ENCODE measurements at regions not wholly inside any gene's neighbourhood (a gene's known extent, or its start where the extent isn't known, plus 50 kb on each side); places are given as distances from the start of the nearest gene placed in this dataset.

DNA sequence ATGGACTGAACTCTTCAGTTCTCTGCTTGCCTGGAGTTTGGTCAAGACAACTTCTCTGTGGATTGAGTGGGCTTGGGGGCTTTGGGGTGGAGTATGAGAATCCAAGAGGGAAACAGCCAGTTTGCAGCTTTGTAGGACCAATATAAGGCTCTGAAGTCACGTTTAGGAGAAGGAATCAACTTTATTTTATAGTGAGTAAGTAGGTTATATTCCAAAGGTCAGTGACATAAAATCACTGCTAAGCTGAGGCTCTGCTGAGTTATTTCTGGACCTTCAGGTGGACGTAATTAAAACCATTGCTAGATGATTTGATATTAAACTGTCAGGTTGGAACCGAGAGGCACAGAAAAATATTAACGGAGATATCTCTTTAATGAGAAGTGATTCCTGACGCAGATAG is 514.4 kb downstream of the DMAC1 start:
- TF ChIP-seq, protein P1, sequence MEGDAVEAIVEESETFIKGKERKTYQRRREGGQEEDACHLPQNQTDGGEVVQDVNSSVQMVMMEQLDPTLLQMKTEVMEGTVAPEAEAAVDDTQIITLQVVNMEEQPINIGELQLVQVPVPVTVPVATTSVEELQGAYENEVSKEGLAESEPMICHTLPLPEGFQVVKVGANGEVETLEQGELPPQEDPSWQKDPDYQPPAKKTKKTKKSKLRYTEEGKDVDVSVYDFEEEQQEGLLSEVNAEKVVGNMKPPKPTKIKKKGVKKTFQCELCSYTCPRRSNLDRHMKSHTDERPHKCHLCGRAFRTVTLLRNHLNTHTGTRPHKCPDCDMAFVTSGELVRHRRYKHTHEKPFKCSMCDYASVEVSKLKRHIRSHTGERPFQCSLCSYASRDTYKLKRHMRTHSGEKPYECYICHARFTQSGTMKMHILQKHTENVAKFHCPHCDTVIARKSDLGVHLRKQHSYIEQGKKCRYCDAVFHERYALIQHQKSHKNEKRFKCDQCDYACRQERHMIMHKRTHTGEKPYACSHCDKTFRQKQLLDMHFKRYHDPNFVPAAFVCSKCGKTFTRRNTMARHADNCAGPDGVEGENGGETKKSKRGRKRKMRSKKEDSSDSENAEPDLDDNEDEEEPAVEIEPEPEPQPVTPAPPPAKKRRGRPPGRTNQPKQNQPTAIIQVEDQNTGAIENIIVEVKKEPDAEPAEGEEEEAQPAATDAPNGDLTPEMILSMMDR (IDR thresholded peaks at IDR 0.05; ENCODE audit: low read depth, low read length) = no peak
- TF ChIP-seq EZH2phosphoT487 (IDR thresholded peaks at IDR 0.05; ENCODE audit: low read depth) = no peak

Data from OCI-LY3 (cell line).